Loucy (cell line): ENCODE measurements at regions not wholly inside any gene's neighbourhood (a gene's known extent, or its start where the extent isn't known, plus 50 kb on each side); places are given as distances from the start of the nearest gene placed in this dataset.

ENCODE experiments used
- EZH2phosphoT487 ChIP-seq: fragments of 200-600 bp; IDR thresholded peaks from 2 replicates; pipeline ENCODE4 v1.6.1; 2018; ENCODE audit warnings: antibody characterized with exemption, mild to moderate bottlenecking, moderate library complexity, borderline replicate concordance
- TF ChIP-seq, protein P1 (sequence below): fragments of 200-600 bp; sonication (generic); conservative IDR thresholded peaks from 2 replicates; pipeline ENCODE4 v1.5.1; 2014; ENCODE audit warnings: mild to moderate bottlenecking, antibody characterized with exemption, low read length

DNA sequence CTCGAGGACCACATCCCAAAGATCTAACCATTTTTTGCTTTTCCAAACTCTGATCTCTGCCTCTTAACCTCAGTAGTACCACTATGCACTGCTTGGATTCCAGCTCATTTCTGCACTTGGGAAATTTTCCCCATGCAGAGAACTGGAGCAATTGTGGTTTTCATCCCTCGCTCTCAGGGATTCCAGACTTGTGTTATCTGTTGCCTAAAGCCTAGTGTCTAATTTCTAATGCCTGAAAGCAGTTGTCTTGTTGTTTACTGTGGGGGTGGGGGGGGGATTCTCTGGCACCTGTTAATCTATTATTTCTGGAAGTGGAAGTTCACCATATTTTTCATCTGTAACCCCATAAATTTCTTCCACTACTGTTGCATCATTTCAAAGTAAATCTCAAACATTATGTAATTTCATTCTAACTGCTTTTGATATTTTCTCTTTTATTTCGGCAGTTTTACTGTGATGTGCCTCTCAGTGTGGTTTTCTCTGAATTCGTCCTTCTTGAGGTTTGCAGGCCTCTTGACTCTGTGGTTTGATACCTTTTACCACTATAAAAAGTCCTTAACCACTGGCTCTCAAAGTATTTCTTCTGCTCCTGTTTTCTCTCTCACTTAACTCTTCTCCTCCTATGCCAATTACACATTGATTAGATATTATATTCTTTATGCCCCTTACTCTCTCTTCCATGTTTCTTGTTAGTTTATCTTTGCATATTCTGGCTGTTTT lies 205.6 kb upstream of the EOLA2 start:
- TF ChIP-seq, protein P1, sequence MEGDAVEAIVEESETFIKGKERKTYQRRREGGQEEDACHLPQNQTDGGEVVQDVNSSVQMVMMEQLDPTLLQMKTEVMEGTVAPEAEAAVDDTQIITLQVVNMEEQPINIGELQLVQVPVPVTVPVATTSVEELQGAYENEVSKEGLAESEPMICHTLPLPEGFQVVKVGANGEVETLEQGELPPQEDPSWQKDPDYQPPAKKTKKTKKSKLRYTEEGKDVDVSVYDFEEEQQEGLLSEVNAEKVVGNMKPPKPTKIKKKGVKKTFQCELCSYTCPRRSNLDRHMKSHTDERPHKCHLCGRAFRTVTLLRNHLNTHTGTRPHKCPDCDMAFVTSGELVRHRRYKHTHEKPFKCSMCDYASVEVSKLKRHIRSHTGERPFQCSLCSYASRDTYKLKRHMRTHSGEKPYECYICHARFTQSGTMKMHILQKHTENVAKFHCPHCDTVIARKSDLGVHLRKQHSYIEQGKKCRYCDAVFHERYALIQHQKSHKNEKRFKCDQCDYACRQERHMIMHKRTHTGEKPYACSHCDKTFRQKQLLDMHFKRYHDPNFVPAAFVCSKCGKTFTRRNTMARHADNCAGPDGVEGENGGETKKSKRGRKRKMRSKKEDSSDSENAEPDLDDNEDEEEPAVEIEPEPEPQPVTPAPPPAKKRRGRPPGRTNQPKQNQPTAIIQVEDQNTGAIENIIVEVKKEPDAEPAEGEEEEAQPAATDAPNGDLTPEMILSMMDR: no peak
- TF ChIP-seq EZH2phosphoT487: no peak
